T-cell (primary cell): ENCODE measurements at regions not wholly inside any gene's neighbourhood (a gene's known extent, or its start where the extent isn't known, plus 50 kb on each side); places are given as distances from the start of the nearest gene placed in this dataset.

Experiments used
- ATAC-seq, 4 experiments: fragments of 200-7000 bp in 3 of 4; fragments of 150-1000 bp in 1 of 4; cut with Tn5 transposase; replicated peaks in 1 of 4; 1 replicate in 3 of 4; 2 replicates in 1 of 4; pipeline ENCODE4 v1.10.0; 2021; ENCODE audit warnings: moderate library complexity in 3 of 4, mild to moderate bottlenecking in 2 of 4, moderate number of reproducible peaks in 1 of 4
- CTCF ChIA-PET, 2 donors: fragments of 300-600 bp; sonication (Branson Sonifier 250); formaldehyde crosslinking; loops; one replicate each; lab custom pipeline; 2022; ENCODE audit warnings: antibody characterized with exemption in 2 of 2; lab: Charles Lee
- POLR2A ChIA-PET, 2 donors: fragments of 300-600 bp; sonication (Branson Sonifier 250); formaldehyde crosslinking; loops; one replicate each; lab custom pipeline; 2022; ENCODE audit warnings: antibody characterized with exemption in 2 of 2; lab: Charles Lee
- DNase-seq, 35 experiments: peaks; one replicate each; pipeline versions ENCODE4 v3.0.0 to v3.0.0-alpha.2; 2013 to 2023
- H3K27ac ChIP-seq: one replicate; pipeline ENCODE4 v1.5.1; 2013; ENCODE audit warnings: low read length
- H3K27me3 ChIP-seq, 2 experiments: replicated peaks in 1 of 2; 1 replicate in 1 of 2; 2 replicates in 1 of 2; pipeline versions ENCODE4 v1.6.1 to v1.7.0; 2013; ENCODE audit warnings: low read length in 1 of 2, mixed read lengths in 1 of 2; ENCODE audit not compliant: control insufficient read depth in 2 of 2, insufficient read depth in 2 of 2; ENCODE audit errors: extremely low read depth in 1 of 2
- H3K36me3 ChIP-seq, 2 donors: 1 replicate in 1 of 2; 2 replicates in 1 of 2; pipeline versions ENCODE4 v1.6.1 to v1.7.0; 2013; ENCODE audit warnings: low read length in 1 of 2; ENCODE audit not compliant: control insufficient read depth in 2 of 2, insufficient read depth in 1 of 2; ENCODE audit errors: extremely low read depth in 1 of 2
- H3K4me1 ChIP-seq, 2 experiments: 1 replicate in 1 of 2; 2 replicates in 1 of 2; pipeline versions ENCODE4 v1.6.1 to v1.7.0; 2013; ENCODE audit warnings: low read length in 2 of 2, mixed read lengths in 1 of 2; ENCODE audit not compliant: insufficient read depth in 2 of 2, control insufficient read depth in 1 of 2; ENCODE audit errors: extremely low read depth in 1 of 2
- H3K4me3 ChIP-seq, 2 donors: 1 replicate in 1 of 2; 2 replicates in 1 of 2; pipeline versions ENCODE4 v1.5.1 to v1.7.0; 2013; ENCODE audit warnings: mild to moderate bottlenecking in 2 of 2, low read length in 1 of 2, moderate library complexity in 1 of 2; ENCODE audit not compliant: control insufficient read depth in 1 of 2; ENCODE audit errors: extremely low read depth in 1 of 2
- H3K9me3 ChIP-seq: 2 replicates; pipeline ENCODE4 v1.7.0; 2013
- H3K27ac Mint-ChIP-seq, 2 donors: one replicate each; pipeline ENCODE4 v1.8.0; 2020 to 2021; ENCODE audit warnings: mild to moderate bottlenecking in 2 of 2, mixed read lengths in 2 of 2
- H3K27me3 Mint-ChIP-seq, 2 donors: one replicate each; pipeline ENCODE4 v1.8.0; 2021 to 2022; ENCODE audit warnings: mixed read lengths in 2 of 2
- H3K36me3 Mint-ChIP-seq: one replicate; pipeline ENCODE4 v1.8.0; 2021; ENCODE audit warnings: mixed read lengths
- H3K4me1 Mint-ChIP-seq, 3 donors: one replicate each; pipeline ENCODE4 v1.8.0; 2020 to 2022; ENCODE audit warnings: mixed read lengths in 3 of 3, mild to moderate bottlenecking in 1 of 3
- H3K4me3 Mint-ChIP-seq, 3 donors: one replicate each; pipeline ENCODE4 v1.8.0; 2020 to 2022; ENCODE audit warnings: mild to moderate bottlenecking in 3 of 3, mixed read lengths in 3 of 3, moderate library complexity in 3 of 3
- H3K9me3 Mint-ChIP-seq, 3 donors: one replicate each; pipeline ENCODE4 v1.8.0; 2020 to 2022; ENCODE audit warnings: mixed read lengths in 3 of 3
- WGBS: methylation state at CpG from one replicate; pipeline ENCODE4 v1.1.5; 2013; ENCODE audit warnings: missing lambda C conversion rate; ENCODE audit not compliant: insufficient coverage; 5-methylcytosine and 5-hydroxymethylcytosine counted together

- H3K4me3 ChIP-seq, result no peak overlapping the region
- Mint-ChIP-seq H3K9me3 (peaks cover 0 to 6% (median 0%) of the 10 kb centered on the region in 3 donors), H3K27me3 (no peaks in the 10 kb centered on the region), H3K36me3 (no peaks in the 10 kb centered on the region), H3K27ac (no peak overlapping the region), H3K4me1 (no peaks in the 10 kb centered on the region), H3K4me3 (no peak overlapping the region)
- no peaks in the 10 kb centered on the region for H3K27me3 ChIP-seq
- WGBS, result 82% methylated on average over 1 of the region's 4 CpGs
- ChIA-PET POLR2A (interaction anchor here in 1 of 2 donors (0.5 kb wide), 1 partner anchor 1441 kb away, joined by 14 read pairs; no protein-coding TSS in a partner anchor), CTCF (no interaction called here)
- no peak for DNase-seq
- no peaks in the 10 kb centered on the region for H3K4me1 ChIP-seq
- no peaks in the 10 kb centered on the region for H3K36me3 ChIP-seq
- H3K9me3 ChIP-seq, result no peaks in the 10 kb centered on the region
- no peak overlapping the region for H3K27ac ChIP-seq
- no peak for ATAC-seq
Observed at GRCh38 chr3:148600902-148601765, 96.6 kb upstream of the AGTR1 start.

- Histone ChIP-seq H3K9me3 (no peaks in the 10 kb centered on the region), H3K4me3 (no peak overlapping the region), H3K4me1 (no peaks in the 10 kb centered on the region), H3K27me3 (no peaks in the 10 kb centered on the region), H3K36me3 (no peaks in the 10 kb centered on the region), H3K27ac (no peak overlapping the region)
- CTCF ChIA-PET, result no interaction called here
- H3K36me3 Mint-ChIP-seq, result no peaks in the 10 kb centered on the region
- no peaks in the 10 kb centered on the region for H3K4me1 Mint-ChIP-seq
- peaks cover 0 to 6% (median 3%) of the 10 kb centered on the region in 3 donors for H3K9me3 Mint-ChIP-seq
- POLR2A ChIA-PET, result no interaction called here
- no peak for DNase-seq
- no CpG with 5 or more reads among the region's 3 CpGs for WGBS
- ATAC-seq, result no peak
- H3K27ac Mint-ChIP-seq, result no peak overlapping the region
- H3K4me3 Mint-ChIP-seq, result no peak overlapping the region
- H3K27me3 Mint-ChIP-seq, result no peaks in the 10 kb centered on the region
Observed at GRCh38 chr3:148601766-148602685, 95.7 kb upstream of the AGTR1 start.

- Mint-ChIP-seq H3K36me3 (no peaks in the 10 kb centered on the region), H3K4me3 (no peak overlapping the region), H3K27me3 (no peaks in the 10 kb centered on the region), H3K4me1 (no peaks in the 10 kb centered on the region), H3K9me3 (peaks cover 0 to 14% (median 5%) of the 10 kb centered on the region in 3 donors), H3K27ac (no peak overlapping the region)
- Histone ChIP-seq H3K4me1 (no peaks in the 10 kb centered on the region), H3K27ac (no peak overlapping the region), H3K27me3 (no peaks in the 10 kb centered on the region), H3K9me3 (no peaks in the 10 kb centered on the region), H3K4me3 (no peak overlapping the region), H3K36me3 (no peaks in the 10 kb centered on the region)
- ATAC-seq (no peak), DNase-seq (no peak)
- WGBS, result 75% methylated on average over 4 of the region's 9 CpGs
- CTCF ChIA-PET, result no interaction called here
- POLR2A ChIA-PET, result no interaction called here
Observed at GRCh38 chr3:148604270-148605085, 93.2 kb upstream of the AGTR1 start.

GRCh38 chr3:148605521-148605920, 92.2 kb upstream of the AGTR1 start:
- Histone ChIP-seq H3K27me3 (no peaks in the 10 kb centered on the region), H3K4me3 (no peak overlapping the region), H3K9me3 (no peaks in the 10 kb centered on the region), H3K36me3 (no peaks in the 10 kb centered on the region), H3K4me1 (no peaks in the 10 kb centered on the region), H3K27ac (no peak overlapping the region)
- no peaks in the 10 kb centered on the region for H3K36me3 Mint-ChIP-seq
- peaks cover 0 to 18% (median 5%) of the 10 kb centered on the region in 3 donors for H3K9me3 Mint-ChIP-seq
- H3K4me3 Mint-ChIP-seq, result no peak overlapping the region
- H3K4me1 Mint-ChIP-seq, result no peaks in the 10 kb centered on the region
- ATAC-seq (no peak), DNase-seq (no peak)
- CTCF ChIA-PET, result no interaction called here
- no peaks in the 10 kb centered on the region for H3K27me3 Mint-ChIP-seq
- H3K27ac Mint-ChIP-seq, result no peak overlapping the region
- POLR2A ChIA-PET, result no interaction called here

- H3K4me1 ChIP-seq, result no peaks in the 10 kb centered on the region
- H3K9me3 ChIP-seq, result no peaks in the 10 kb centered on the region
- Mint-ChIP-seq H3K36me3 (no peaks in the 10 kb centered on the region), H3K4me1 (no peaks in the 10 kb centered on the region), H3K27me3 (no peaks in the 10 kb centered on the region), H3K27ac (no peak overlapping the region), H3K4me3 (no peak overlapping the region), H3K9me3 (peaks cover 0 to 11% (median 5%) of the 10 kb centered on the region in 3 donors)
- no peak overlapping the region for H3K27ac ChIP-seq
- H3K27me3 ChIP-seq, result no peaks in the 10 kb centered on the region
- CTCF ChIA-PET, result no interaction called here
- POLR2A ChIA-PET, result no interaction called here
- H3K36me3 ChIP-seq, result no peaks in the 10 kb centered on the region
- no peak for ATAC-seq
- DNase-seq, result no peak
- H3K4me3 ChIP-seq, result no peak overlapping the region
Observed at GRCh38 chr3:148606979-148607378, 90.7 kb upstream of the AGTR1 start.

GRCh38 chr3:148607491-148607890, 90.2 kb upstream of the AGTR1 start:
- H3K9me3 ChIP-seq, result no peaks in the 10 kb centered on the region
- no peaks in the 10 kb centered on the region for H3K27me3 ChIP-seq
- no CpG with 5 or more reads among the region's 1 CpG for WGBS
- ATAC-seq (no peak), DNase-seq (no peak)
- Mint-ChIP-seq H3K9me3 (peaks cover 0 to 11% (median 5%) of the 10 kb centered on the region in 3 donors), H3K36me3 (no peaks in the 10 kb centered on the region), H3K4me3 (no peak overlapping the region), H3K27ac (no peak overlapping the region), H3K4me1 (no peaks in the 10 kb centered on the region), H3K27me3 (no peaks in the 10 kb centered on the region)
- no peak overlapping the region for H3K4me3 ChIP-seq
- CTCF ChIA-PET, result no interaction called here
- POLR2A ChIA-PET, result no interaction called here
- no peak overlapping the region for H3K27ac ChIP-seq
- no peaks in the 10 kb centered on the region for H3K4me1 ChIP-seq
- no peaks in the 10 kb centered on the region for H3K36me3 ChIP-seq
